ENCODE measurements at regions not wholly inside any gene's neighbourhood (a gene's known extent, or its start where the extent isn't known, plus 50 kb on each side); places are given as distances from the start of the nearest gene placed in this dataset.

GRCh38 chr1:172742599-172743500 is 83.9 kb downstream of the FASLG start:
- Histone ChIP-seq H3K27me3 (ENCODE audit: control insufficient read depth, insufficient read depth, low read length) (no peaks in the 10 kb centered on the region; the same call in 1 of the 2 replicates), H2BK20ac (ENCODE audit: low read depth, low read length) (peak overlapping the region; percentile 34; the same call in 1 of the 2 replicates), H4K20me1 (ENCODE audit: insufficient read depth, low read length) (no peaks in the 10 kb centered on the region), H2BK5ac (ENCODE audit: low read depth, low read length, poor library complexity, severe bottlenecking) (no peak overlapping the region), H4K91ac (ENCODE audit: insufficient read depth, low read depth, low read length) (no peak overlapping the region), H3K4ac (ENCODE audit: low read depth, low read length) (no peak overlapping the region), H4K8ac (ENCODE audit: low read depth in 2 of 2, low read length in 2 of 2) (peak overlapping the region in 1 of 2 experiments; percentile 33; a peak in 1 of 4 replicates), H3K9me1 (ENCODE audit: insufficient read depth, low read length) (no peaks in the 10 kb centered on the region), H3K56ac (ENCODE audit: extremely low read depth, insufficient read depth, low read length) (no peak overlapping the region), H4K5ac (ENCODE audit: low read depth, low read length) (no peak overlapping the region), H3K79me1 (ENCODE audit: low read depth in 1 of 2, low read length in 2 of 2) (no peaks in the 10 kb centered on the region), H2AK5ac (ENCODE audit: low read depth, low read length) (no peak overlapping the region), H3K9ac (ENCODE audit: low read depth, low read length) (no peak overlapping the region), H3K9me3 (ENCODE audit: control insufficient read depth, insufficient read depth, low read length) (no peaks in the 10 kb centered on the region), H3K23ac (ENCODE audit: low read depth, low read length) (0 out of 2 replicates have a peak overlapping the region, but pooled peaks have one; percentile 15), H2AFZ (replicated peaks; ENCODE audit: low read length, poor library complexity) (no peak overlapping the region), H3K14ac (replicated peaks; ENCODE audit: low read depth, low read length) (no peak overlapping the region), H3K18ac (ENCODE audit: low read depth, low read length) (no peak overlapping the region), H2BK120ac (ENCODE audit: low read depth, low read length) (0 out of 2 replicates have a peak overlapping the region, but pooled peaks have one; percentile 14), H3K27ac (ENCODE audit: insufficient read depth, low read length) (no peak overlapping the region), H3K4me2 (ENCODE audit: low read depth, low read length) (no peak overlapping the region), H3K4me3 (ENCODE audit: insufficient read depth, low read depth, low read length) (no peak overlapping the region), H2BK15ac (ENCODE audit: low read depth, low read length) (peak overlapping the region; percentile 45; the same call in 1 of the 3 replicates), H2AK9ac (replicated peaks; ENCODE audit: low read depth, low read length, poor library complexity) (no peak overlapping the region), H3K36me3 (ENCODE audit: control insufficient read depth, insufficient read depth, low read length) (no peaks in the 10 kb centered on the region), H3K4me1 (ENCODE audit: control insufficient read depth, insufficient read depth, low read length) (peaks cover 7% of the 10 kb centered on the region)
- dilution Hi-C loops (cut with HindIII; ENCODE audit: low sequenced_read_pairs, unreplicated experiment): no loop called here
- intact Hi-C loops (cut with micrococcal nuclease): loop anchor here (5.0 to 10.0 kb wide), 5 partner anchors 972 to 2002 kb away; partner anchors contain the start of gene KLHL20
- ChIA-PET CTCF (interaction anchor here (0.6 to 0.7 kb wide), 4 partner anchors 23 to 905 kb away, joined by 3 to 5 read pairs (median 4); no protein-coding TSS in a partner anchor), POLR2A (ENCODE audit: unreplicated experiment) (no interaction called here)
- 100% methylated on average over 1 of the region's 8 CpGs; no CpG with 5 or more reads in 1 of the 2 experiments for WGBS, 2 experiments (ENCODE audit: extremely low coverage in 2 of 2, insufficient read length in 1 of 2)
- ATAC-seq (ENCODE audit: low read depth): peak; percentile 22; the same call in 1 of the 2 replicates
- in situ Hi-C loops (cut with MboI; ENCODE audit: low sequenced_read_pairs): loop anchor here (5.0 to 25.0 kb wide), 5 partner anchors 84 to 1994 kb away; partner anchors contain the start of genes CENPL and DARS2
- peak; percentile 51 for DNase-seq
- BruUV-seq (replicated peaks): no TSS peak
- no peak for TF ChIP-seq MAZ (IDR thresholded peaks at IDR 0.05; ENCODE audit: borderline replicate concordance, low read depth, low read length)
- TF ChIP-seq CEBPB (IDR thresholded peaks at IDR 0.05; ENCODE audit: low read depth, low read length): no peak
- peak; percentile 57 for TF ChIP-seq SMC3 (IDR thresholded peaks at IDR 0.05; ENCODE audit: low read depth, low read length)
- TF ChIP-seq POLR2A (IDR thresholded peaks at IDR 0.05; ENCODE audit: low read depth, low read length): no peak
- TF ChIP-seq CTCF (conservative IDR thresholded peaks at IDR 0.05; ENCODE audit: low read depth, low read length): peak; percentile 79
- TF ChIP-seq FOS (IDR thresholded peaks at IDR 0.05; ENCODE audit: low read depth, low read length): no peak
- no peak for TF ChIP-seq RFX5 (IDR thresholded peaks at IDR 0.05; ENCODE audit: low read depth, low read length)
- no peak for TF ChIP-seq BHLHE40 (IDR thresholded peaks at IDR 0.05; ENCODE audit: low read depth, low read length)
- TF ChIP-seq NFE2L2 (IDR thresholded peaks at IDR 0.05; ENCODE audit: low read depth, low read length): no peak
- peak; percentile 87 for TF ChIP-seq MAFK (IDR thresholded peaks at IDR 0.05; ENCODE audit: low read depth, low read length)
- no peak for TF ChIP-seq CHD1 (IDR thresholded peaks at IDR 0.05; ENCODE audit: low read depth, low read length)
- TF ChIP-seq ELK1 (IDR thresholded peaks at IDR 0.05; ENCODE audit: borderline replicate concordance, low read depth, low read length): no peak
- TF ChIP-seq RAD21 (IDR thresholded peaks at IDR 0.05; ENCODE audit: low read length): peak; percentile 81

All from IMR-90 (cell line).